DMS53 (cell line): ENCODE measurements at regions not wholly inside any gene's neighbourhood (a gene's known extent, or its start where the extent isn't known, plus 50 kb on each side); places are given as distances from the start of the nearest gene placed in this dataset.
"Not testable (repeated sequence)": the region's sequence is repeated elsewhere in the genome, so short reads cannot be mapped to it uniquely, and the experiment has no call there.

ENCODE experiments used
- DNase-seq: peaks from one replicate; lab custom pipeline; 2025; lab: John Stamatoyannopoulos, UW

GRCh38 chr1:197850918-197851317 lies 51.5 kb upstream of the C1orf53 start:
- no peak for DNase-seq

GRCh38 chr1:197850042-197850441 lies 52.4 kb upstream of the C1orf53 start:
- no peak for DNase-seq

GRCh38 chr1:197848350-197848749 lies 54.1 kb upstream of the C1orf53 start:
- DNase-seq = no peak

- DNase-seq = no peak
These were observed 56.5 kb upstream of the C1orf53 start for GRCh38 chr1:197845886-197846285.

- DNase-seq = no peak
These were observed 57.8 kb upstream of the C1orf53 start for GRCh38 chr1:197844651-197845050.

GRCh38 chr1:197843401-197843800 lies 59.0 kb upstream of the C1orf53 start:
- no peak for DNase-seq

- DNase-seq = no peak
These were observed 59.8 kb upstream of the C1orf53 start for GRCh38 chr1:197842646-197843045.

GRCh38 chr1:197841883-197842553 lies 60.4 kb upstream of the C1orf53 start:
- no peak for DNase-seq

GRCh38 chr1:197841158-197841557 lies 61.3 kb upstream of the C1orf53 start:
- no peak for DNase-seq

GRCh38 chr1:197839786-197840185 lies 62.6 kb upstream of the C1orf53 start:
- not testable (repeated sequence) for DNase-seq

- no peak for DNase-seq
These were observed 63.6 kb upstream of the DENND1B start for GRCh38 chr1:197838836-197839235.

- peak; percentile 6 for DNase-seq
These were observed 62.6 kb upstream of the DENND1B start for GRCh38 chr1:197837911-197838310.

GRCh38 chr1:197836356-197836755 lies 61.1 kb upstream of the DENND1B start:
- not testable (repeated sequence) for DNase-seq

- DNase-seq = not testable (repeated sequence)
These were observed 53.7 kb upstream of the DENND1B start for GRCh38 chr1:197829011-197829410.

- no peak for DNase-seq
These were observed 50.3 kb upstream of the DENND1B start for GRCh38 chr1:197825541-197825940.
